ENCODE measurements at regions not wholly inside any gene's neighbourhood (a gene's known extent, or its start where the extent isn't known, plus 50 kb on each side); places are given as distances from the start of the nearest gene placed in this dataset.

DNA sequence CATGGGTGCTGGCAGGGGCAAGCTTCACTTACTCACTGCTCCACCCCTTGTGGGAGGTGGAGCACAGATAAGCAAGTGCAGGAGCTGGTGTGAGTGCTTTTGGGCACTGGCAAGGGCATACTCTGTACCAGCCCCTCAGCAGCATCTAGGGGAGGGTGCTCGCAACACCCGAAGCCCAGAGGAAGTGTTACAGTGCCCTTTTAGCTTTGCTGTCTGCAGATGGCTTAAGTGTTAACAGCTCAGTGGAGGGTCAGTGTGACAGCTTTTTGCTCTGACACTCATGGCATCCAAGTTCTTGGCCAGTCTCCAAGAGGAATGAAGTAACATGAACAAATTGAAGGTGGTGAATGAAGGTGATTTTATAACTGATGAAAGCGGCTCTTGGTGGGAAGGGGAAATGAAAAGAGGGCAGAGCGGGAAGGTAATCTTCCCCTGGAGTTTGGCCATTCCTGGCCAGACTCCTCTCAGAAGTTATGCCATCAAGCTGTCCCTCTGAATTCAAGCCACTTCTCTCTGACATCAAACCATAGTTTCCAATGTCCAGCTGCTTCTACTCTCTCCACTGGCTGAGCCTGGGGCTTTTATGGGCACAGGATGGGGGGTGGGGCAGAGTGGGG lies 862.5 kb downstream of the KCNMA1 start:
- TF ChIP-seq, protein P1, sequence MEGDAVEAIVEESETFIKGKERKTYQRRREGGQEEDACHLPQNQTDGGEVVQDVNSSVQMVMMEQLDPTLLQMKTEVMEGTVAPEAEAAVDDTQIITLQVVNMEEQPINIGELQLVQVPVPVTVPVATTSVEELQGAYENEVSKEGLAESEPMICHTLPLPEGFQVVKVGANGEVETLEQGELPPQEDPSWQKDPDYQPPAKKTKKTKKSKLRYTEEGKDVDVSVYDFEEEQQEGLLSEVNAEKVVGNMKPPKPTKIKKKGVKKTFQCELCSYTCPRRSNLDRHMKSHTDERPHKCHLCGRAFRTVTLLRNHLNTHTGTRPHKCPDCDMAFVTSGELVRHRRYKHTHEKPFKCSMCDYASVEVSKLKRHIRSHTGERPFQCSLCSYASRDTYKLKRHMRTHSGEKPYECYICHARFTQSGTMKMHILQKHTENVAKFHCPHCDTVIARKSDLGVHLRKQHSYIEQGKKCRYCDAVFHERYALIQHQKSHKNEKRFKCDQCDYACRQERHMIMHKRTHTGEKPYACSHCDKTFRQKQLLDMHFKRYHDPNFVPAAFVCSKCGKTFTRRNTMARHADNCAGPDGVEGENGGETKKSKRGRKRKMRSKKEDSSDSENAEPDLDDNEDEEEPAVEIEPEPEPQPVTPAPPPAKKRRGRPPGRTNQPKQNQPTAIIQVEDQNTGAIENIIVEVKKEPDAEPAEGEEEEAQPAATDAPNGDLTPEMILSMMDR (conservative IDR thresholded peaks at IDR 0.05; ENCODE audit: low read depth, low read length), result no peak
- no peak for TF ChIP-seq EZH2 (IDR thresholded peaks at IDR 0.05; ENCODE audit: borderline replicate concordance, low read depth, low read length, poor library complexity, severe bottlenecking)

Data from A673 (cell line).